Lung (tissue), 11 donors: ENCODE measurements at regions not wholly inside any gene's neighbourhood (a gene's known extent, or its start where the extent isn't known, plus 50 kb on each side); places are given as distances from the start of the nearest gene placed in this dataset.
A peak's percentile ranks its signal among the peaks of the same experiment; 100 is the strongest.

Source experiments
- ATAC-seq: fragments of 200-7000 bp; cut with Tn5 transposase; one replicate; pipeline ENCODE4 v1.9.1; 2020; ENCODE audit warnings: moderate number of reproducible peaks; ENCODE audit not compliant: insufficient read depth, low FRiP score
- DNase-seq, 3 donors: peaks; one replicate each; pipeline ENCODE4 v3.0.0-alpha.2; 2013 to 2017
- H3K27ac ChIP-seq, 2 donors: one replicate each; pipeline ENCODE4 v1.5.1; 2013; ENCODE audit warnings: mild to moderate bottlenecking in 2 of 2, moderate library complexity in 2 of 2, control low read depth in 1 of 2, inconsistent platforms in 1 of 2, low read depth in 1 of 2, low read length in 1 of 2
- H3K27me3 ChIP-seq, 3 donors: one replicate each; pipeline ENCODE4 v1.5.1; 2013; ENCODE audit warnings: low read length in 2 of 3; ENCODE audit not compliant: control insufficient read depth in 3 of 3, insufficient read depth in 3 of 3
- H3K36me3 ChIP-seq, 4 donors: one replicate each; pipeline ENCODE4 v1.5.1; 2013; ENCODE audit warnings: low read length in 4 of 4, mild to moderate bottlenecking in 1 of 4, moderate library complexity in 1 of 4; ENCODE audit not compliant: control insufficient read depth in 4 of 4, insufficient read depth in 4 of 4
- H3K4me1 ChIP-seq, 5 donors: one replicate each; pipeline ENCODE4 v1.5.1; 2013; ENCODE audit warnings: low read length in 5 of 5, mild to moderate bottlenecking in 2 of 5, moderate library complexity in 1 of 5; ENCODE audit not compliant: control insufficient read depth in 5 of 5, insufficient read depth in 5 of 5
- H3K4me3 ChIP-seq: one replicate; pipeline ENCODE4 v1.5.1; 2013; ENCODE audit warnings: mild to moderate bottlenecking, control low read depth, moderate library complexity
- H3K9ac ChIP-seq, 2 donors: one replicate each; pipeline ENCODE4 v1.5.1; 2013; ENCODE audit warnings: low read length in 2 of 2, control low read depth in 1 of 2; ENCODE audit not compliant: insufficient read depth in 1 of 2
- H3K9me3 ChIP-seq, 4 donors: one replicate each; pipeline ENCODE4 v1.5.1; 2013; ENCODE audit warnings: low read length in 3 of 4, mild to moderate bottlenecking in 1 of 4, moderate library complexity in 1 of 4; ENCODE audit not compliant: control insufficient read depth in 4 of 4, insufficient read depth in 3 of 4
- CTCF ChIP-seq: IDR thresholded peaks from 2 replicates; pipeline ENCODE4 v1.5.1; 2012; ENCODE audit warnings: mild to moderate bottlenecking; ENCODE audit errors: control extremely low read depth, extremely low read depth
- WGBS, 2 donors: extraction: QIAGEN DNeasy Blood & Tissue Kit; methylation state at CpG; one replicate each; pipeline ENCODE4 v1.1.7; 2013; 5-methylcytosine and 5-hydroxymethylcytosine counted together
- donor health status: control.
- donor health status: control.
- donor health status: Bipolar disorder and iron deficiency.
- donor health status: healthy.
- donor health status: DM: yes; HTN: yes; CAD: no.

- H3K27me3 ChIP-seq: no peaks in the 10 kb centered on the region
- H3K4me3 ChIP-seq: no peak overlapping the region
- ATAC-seq (no peak), DNase-seq (no peak)
- no peaks in the 10 kb centered on the region for H3K9me3 ChIP-seq
- no peaks in the 10 kb centered on the region for H3K36me3 ChIP-seq
- no peak for TF ChIP-seq CTCF
- H3K27ac ChIP-seq: no peak overlapping the region
- H3K4me1 ChIP-seq: peaks cover 0 to 16% (median 6%) of the 10 kb centered on the region in 5 donors
- H3K9ac ChIP-seq: no peak overlapping the region
- 84 to 90% methylated on average over 4 of the region's 4 CpGs for WGBS, 2 donors
Observed at GRCh38 chr18:49698525-49699025, 114.8 kb downstream of the ACAA2 start.

GRCh38 chr18:49697757-49698524 lies 115.4 kb downstream of the ACAA2 start:
- no peaks in the 10 kb centered on the region for H3K27me3 ChIP-seq
- no peak overlapping the region for H3K9ac ChIP-seq
- peak; percentile 60 to 64 (median 63) for DNase-seq
- H3K27ac ChIP-seq: peak overlapping the region in 1 of 2 donors; percentile 13
- no peaks in the 10 kb centered on the region for H3K36me3 ChIP-seq
- ATAC-seq: no peak
- peaks cover 0 to 16% (median 6%) of the 10 kb centered on the region in 5 donors for H3K4me1 ChIP-seq
- peaks cover 0 to 2% (median 0%) of the 10 kb centered on the region in 4 donors for H3K9me3 ChIP-seq
- no peak for TF ChIP-seq CTCF
- 65 to 78% methylated on average over 7 of the region's 7 CpGs for WGBS, 2 donors
- H3K4me3 ChIP-seq: no peak overlapping the region

- Histone ChIP-seq H3K4me1 (peaks cover 0 to 16% (median 6%) of the 10 kb centered on the region in 5 donors), H3K9ac (no peak overlapping the region), H3K9me3 (peaks cover 0 to 2% (median 0%) of the 10 kb centered on the region in 4 donors), H3K27ac (no peak overlapping the region), H3K4me3 (no peak overlapping the region), H3K36me3 (no peaks in the 10 kb centered on the region), H3K27me3 (no peaks in the 10 kb centered on the region)
- ATAC-seq (no peak), DNase-seq (no peak)
- TF ChIP-seq CTCF: no peak
- WGBS, 2 donors: 85 to 87% methylated on average over 4 of the region's 4 CpGs
Observed at GRCh38 chr18:49697049-49697448, 116.3 kb downstream of the ACAA2 start.
